Keratinocyte (primary cell): ENCODE measurements at regions not wholly inside any gene's neighbourhood (a gene's known extent, or its start where the extent isn't known, plus 50 kb on each side); places are given as distances from the start of the nearest gene placed in this dataset.

ENCODE experiments used
- DNase-seq: peaks from one replicate; pipeline ENCODE4 v3.0.0-alpha.2; 2011; ENCODE audit warnings: low read depth, missing footprints, low spot score
- FAIRE-seq: peaks from 2 replicates; lab custom pipeline; 2011; peaks lifted over from hg19 to GRCh38; lab: Jason Lieb, UNC
- H2AFZ ChIP-seq: 2 replicates; pipeline ENCODE4 v1.6.0; 2012; ENCODE audit warnings: low read length, control low read depth, inconsistent platforms; ENCODE audit not compliant: control insufficient read depth
- H3K27ac ChIP-seq: 2 replicates; pipeline ENCODE4 v1.5.1; 2011; ENCODE audit warnings: low read length; ENCODE audit not compliant: control insufficient read depth, insufficient read depth
- H3K27me3 ChIP-seq: 3 replicates; pipeline ENCODE4 v1.6.0; 2011; ENCODE audit warnings: low read length; ENCODE audit not compliant: control insufficient read depth, insufficient read depth; ENCODE audit errors: extremely low read depth
- H3K36me3 ChIP-seq, 2 experiments: 2 replicates in 1 of 2; 3 replicates in 1 of 2; pipeline ENCODE4 v1.5.1; 2011; ENCODE audit warnings: low read length in 2 of 2, mild to moderate bottlenecking in 1 of 2; ENCODE audit not compliant: control insufficient read depth in 2 of 2, insufficient read depth in 2 of 2; ENCODE audit errors: extremely low read depth in 1 of 2
- H3K4me1 ChIP-seq: 3 replicates; pipeline ENCODE4 v1.5.1; 2011; ENCODE audit warnings: low read length; ENCODE audit not compliant: control insufficient read depth, insufficient read depth; ENCODE audit errors: extremely low read depth
- H3K4me2 ChIP-seq: 3 replicates; pipeline ENCODE4 v1.6.0; 2011; ENCODE audit warnings: low read depth, low read length; ENCODE audit not compliant: control insufficient read depth, insufficient read depth; ENCODE audit errors: extremely low read depth
- H3K4me3 ChIP-seq, 3 experiments: fragments of 200-600 bp in 1 of 3; sonication (generic) in 1 of 3; 2 replicates in 2 of 3; 3 replicates in 1 of 3; pipeline ENCODE4 v1.5.1; 2011 to 2016; ENCODE audit warnings: low read length in 3 of 3, mild to moderate bottlenecking in 3 of 3, control low read depth in 2 of 3, inconsistent platforms in 1 of 3, low read depth in 1 of 3, mixed read lengths in 1 of 3, mixed run types in 1 of 3, moderate library complexity in 1 of 3; ENCODE audit not compliant: control insufficient read depth in 2 of 3, insufficient read depth in 2 of 3; ENCODE audit errors: extremely low read depth in 1 of 3
- H3K79me2 ChIP-seq: 2 replicates; pipeline ENCODE4 v1.6.0; 2012; ENCODE audit warnings: low read length; ENCODE audit not compliant: control insufficient read depth, insufficient read depth
- H3K9ac ChIP-seq: 3 replicates; pipeline ENCODE4 v1.6.0; 2011; ENCODE audit warnings: low read length; ENCODE audit not compliant: control insufficient read depth, insufficient read depth; ENCODE audit errors: extremely low read depth
- H3K9me1 ChIP-seq: 3 replicates; pipeline ENCODE4 v1.6.0; 2011; ENCODE audit warnings: low read length; ENCODE audit not compliant: control insufficient read depth, insufficient read depth; ENCODE audit errors: extremely low read depth
- H3K9me3 ChIP-seq: 2 replicates; pipeline ENCODE4 v1.5.1; 2012; ENCODE audit warnings: low read depth, low read length; ENCODE audit not compliant: control insufficient read depth
- H4K20me1 ChIP-seq: 3 replicates; pipeline ENCODE4 v1.6.0; 2011; ENCODE audit warnings: low read length; ENCODE audit not compliant: control insufficient read depth, insufficient read depth; ENCODE audit errors: extremely low read depth
- EZH2 ChIP-seq: IDR thresholded peaks from one replicate; pipeline ENCODE4 v1.6.1; 2012; ENCODE audit warnings: inconsistent platforms, mild to moderate bottlenecking, low read length, moderate library complexity
- dilution Hi-C: fragments of 300-500 bp; cut with MboI; formaldehyde crosslinking; loops from one replicate; pipeline ENCODE4 v1.7.0; 2020; ENCODE audit warnings: low sequenced_read_pairs; ENCODE audit not compliant: extremely low pct_ligation_motif_present
- TF ChIP-seq, protein P1 (sequence below), 3 experiments: IDR thresholded peaks in 1 of 3; conservative IDR thresholded peaks in 1 of 3; optimal IDR thresholded peaks in 1 of 3; 2 replicates in 2 of 3; 3 replicates in 1 of 3; pipeline versions ENCODE3 to v1.5.1; 2011; ENCODE audit warnings: low read length in 3 of 3, mild to moderate bottlenecking in 3 of 3, moderate library complexity in 2 of 3, control low read depth in 1 of 3, inconsistent platforms in 1 of 3; ENCODE audit not compliant: insufficient read depth in 2 of 3; ENCODE audit errors: extremely low read depth in 1 of 3

DNA sequence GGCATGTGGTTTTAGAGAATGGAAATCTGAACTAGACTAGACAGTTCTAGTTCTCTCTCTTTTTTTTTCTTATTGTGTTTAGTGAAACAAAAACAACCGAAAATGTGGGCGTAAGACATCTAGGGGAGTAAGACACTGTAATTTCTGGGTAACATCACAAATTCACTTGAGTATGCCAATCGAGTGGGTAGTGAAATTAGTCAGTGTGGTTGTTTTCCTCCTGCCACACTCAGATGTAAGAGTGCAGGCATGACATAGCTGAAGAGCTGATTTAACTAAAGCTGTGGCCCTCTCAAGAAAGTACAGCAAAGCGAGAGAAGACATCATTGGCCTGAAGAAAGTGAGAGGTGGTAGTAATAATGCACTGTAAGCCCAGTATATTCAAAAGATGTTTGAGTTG is 1585.3 kb upstream of the AGA start:
- Histone ChIP-seq H3K4me3 (no peak overlapping the region), H3K9me1 (no peaks in the 10 kb centered on the region), H2AFZ (no peak overlapping the region), H3K9ac (no peak overlapping the region), H3K9me3 (no peaks in the 10 kb centered on the region), H3K27ac (no peak overlapping the region), H3K79me2 (no peaks in the 10 kb centered on the region), H3K27me3 (no peaks in the 10 kb centered on the region), H3K4me1 (no peaks in the 10 kb centered on the region), H3K4me2 (no peak overlapping the region), H4K20me1 (no peaks in the 10 kb centered on the region), H3K36me3 (no peaks in the 10 kb centered on the region)
- TF ChIP-seq, protein P1, sequence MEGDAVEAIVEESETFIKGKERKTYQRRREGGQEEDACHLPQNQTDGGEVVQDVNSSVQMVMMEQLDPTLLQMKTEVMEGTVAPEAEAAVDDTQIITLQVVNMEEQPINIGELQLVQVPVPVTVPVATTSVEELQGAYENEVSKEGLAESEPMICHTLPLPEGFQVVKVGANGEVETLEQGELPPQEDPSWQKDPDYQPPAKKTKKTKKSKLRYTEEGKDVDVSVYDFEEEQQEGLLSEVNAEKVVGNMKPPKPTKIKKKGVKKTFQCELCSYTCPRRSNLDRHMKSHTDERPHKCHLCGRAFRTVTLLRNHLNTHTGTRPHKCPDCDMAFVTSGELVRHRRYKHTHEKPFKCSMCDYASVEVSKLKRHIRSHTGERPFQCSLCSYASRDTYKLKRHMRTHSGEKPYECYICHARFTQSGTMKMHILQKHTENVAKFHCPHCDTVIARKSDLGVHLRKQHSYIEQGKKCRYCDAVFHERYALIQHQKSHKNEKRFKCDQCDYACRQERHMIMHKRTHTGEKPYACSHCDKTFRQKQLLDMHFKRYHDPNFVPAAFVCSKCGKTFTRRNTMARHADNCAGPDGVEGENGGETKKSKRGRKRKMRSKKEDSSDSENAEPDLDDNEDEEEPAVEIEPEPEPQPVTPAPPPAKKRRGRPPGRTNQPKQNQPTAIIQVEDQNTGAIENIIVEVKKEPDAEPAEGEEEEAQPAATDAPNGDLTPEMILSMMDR (optimal IDR thresholded peaks at IDR 0.05 in 1 of 3, IDR thresholded peaks at IDR 0.05 in 1 of 3, conservative IDR thresholded peaks at IDR 0.05 in 1 of 3; ENCODE audit: extremely low read depth in 1 of 3, insufficient read depth in 2 of 3, low read length in 3 of 3): no peak
- no peak for TF ChIP-seq EZH2
- DNase-seq (no peak), FAIRE-seq (no peak)
- dilution Hi-C loops: no loop called here

DNA sequence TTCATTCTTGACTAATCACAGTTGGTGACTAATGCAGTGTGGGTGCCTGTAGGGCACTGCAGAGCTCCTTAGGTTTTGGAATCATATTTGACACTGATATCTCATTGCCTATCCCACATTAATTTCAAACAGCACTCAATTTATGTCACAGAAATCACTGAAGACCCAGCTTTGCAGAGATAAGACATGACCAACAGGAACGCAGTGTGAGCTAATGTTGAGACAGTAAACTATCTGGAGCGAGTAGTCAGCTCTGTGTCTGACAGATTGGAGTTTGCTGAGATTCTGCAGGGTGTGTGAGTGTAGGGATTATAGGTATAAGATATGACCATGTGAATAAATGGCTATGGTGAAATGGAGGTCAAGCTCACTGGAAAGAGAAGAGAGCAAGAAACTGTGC is 1586.1 kb upstream of the AGA start:
- Histone ChIP-seq H3K79me2 (no peaks in the 10 kb centered on the region), H3K9me3 (no peaks in the 10 kb centered on the region), H3K4me3 (no peak overlapping the region), H3K9me1 (no peaks in the 10 kb centered on the region), H3K36me3 (no peaks in the 10 kb centered on the region), H3K27ac (no peak overlapping the region), H3K9ac (no peak overlapping the region), H3K4me2 (no peak overlapping the region), H2AFZ (no peak overlapping the region), H3K4me1 (no peaks in the 10 kb centered on the region), H4K20me1 (no peaks in the 10 kb centered on the region), H3K27me3 (no peaks in the 10 kb centered on the region)
- no peak for DNase-seq
- dilution Hi-C loops: no loop called here
- TF ChIP-seq, protein P1 (optimal IDR thresholded peaks at IDR 0.05 in 1 of 3, IDR thresholded peaks at IDR 0.05 in 1 of 3, conservative IDR thresholded peaks at IDR 0.05 in 1 of 3; ENCODE audit: extremely low read depth in 1 of 3, insufficient read depth in 2 of 3, low read length in 3 of 3): no peak
- TF ChIP-seq EZH2: no peak
- no peak for FAIRE-seq
